ENCODE measurements at regions not wholly inside any gene's neighbourhood (a gene's known extent, or its start where the extent isn't known, plus 50 kb on each side); places are given as distances from the start of the nearest gene placed in this dataset.

- TF ChIP-seq CTCF (conservative IDR thresholded peaks at IDR 0.05; ENCODE audit: low read depth, low read length), result no peak
- TF ChIP-seq EZH2 (IDR thresholded peaks at IDR 0.05; ENCODE audit: borderline replicate concordance, low read depth, low read length, poor library complexity, severe bottlenecking), result no peak
These were observed 114.3 kb upstream of the ETV3 start for GRCh38 chr1:157252473-157252872.
